GM19193 (cell line): ENCODE measurements at regions not wholly inside any gene's neighbourhood (a gene's known extent, or its start where the extent isn't known, plus 50 kb on each side); places are given as distances from the start of the nearest gene placed in this dataset.

Experiments used
- POLR2A ChIP-seq: IDR thresholded peaks from 4 replicates; pipeline ENCODE4 v1.6.1; 2011; ENCODE audit not compliant: insufficient read depth, insufficient read length; ENCODE audit errors: extremely low read depth

DNA sequence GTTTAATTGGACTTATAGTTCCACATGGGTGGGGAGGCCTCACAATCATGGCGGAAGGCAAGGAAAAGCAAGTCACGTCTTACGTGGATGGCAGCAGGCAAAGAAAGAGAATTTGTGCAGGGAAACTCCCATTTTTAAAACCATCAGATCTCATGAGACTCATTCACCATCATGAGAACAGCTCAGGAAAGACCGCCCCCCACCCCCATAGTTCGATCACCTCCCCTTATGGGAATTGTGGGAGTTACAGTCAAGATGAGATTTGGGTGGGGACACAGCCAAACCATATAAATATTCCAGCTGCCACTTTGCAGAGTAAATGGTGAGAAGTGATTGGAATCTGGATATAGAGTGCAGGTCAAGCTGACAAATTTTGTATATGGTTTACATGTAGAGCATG, 187.4 kb downstream of the ARL4C start:
- no peak for TF ChIP-seq POLR2A

DNA sequence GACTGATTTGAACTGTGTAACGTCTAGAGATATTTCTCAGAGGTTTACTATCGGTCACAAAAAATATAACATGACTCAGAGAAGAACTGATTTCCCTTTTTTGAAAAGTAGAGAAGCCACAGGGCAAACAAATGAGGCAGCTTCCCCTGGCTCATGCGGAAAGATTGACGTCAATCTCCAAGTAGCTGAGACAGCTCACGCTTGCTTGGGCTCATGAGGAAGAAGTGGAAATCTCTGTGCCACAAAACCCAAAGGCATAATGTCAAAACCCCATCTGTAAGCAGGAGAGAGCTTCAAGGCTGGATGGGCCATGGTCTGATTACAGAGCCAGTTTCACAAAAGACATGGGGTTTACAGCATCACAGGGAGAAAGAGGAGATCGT, 188.1 kb downstream of the ARL4C start:
- TF ChIP-seq POLR2A, result no peak

DNA sequence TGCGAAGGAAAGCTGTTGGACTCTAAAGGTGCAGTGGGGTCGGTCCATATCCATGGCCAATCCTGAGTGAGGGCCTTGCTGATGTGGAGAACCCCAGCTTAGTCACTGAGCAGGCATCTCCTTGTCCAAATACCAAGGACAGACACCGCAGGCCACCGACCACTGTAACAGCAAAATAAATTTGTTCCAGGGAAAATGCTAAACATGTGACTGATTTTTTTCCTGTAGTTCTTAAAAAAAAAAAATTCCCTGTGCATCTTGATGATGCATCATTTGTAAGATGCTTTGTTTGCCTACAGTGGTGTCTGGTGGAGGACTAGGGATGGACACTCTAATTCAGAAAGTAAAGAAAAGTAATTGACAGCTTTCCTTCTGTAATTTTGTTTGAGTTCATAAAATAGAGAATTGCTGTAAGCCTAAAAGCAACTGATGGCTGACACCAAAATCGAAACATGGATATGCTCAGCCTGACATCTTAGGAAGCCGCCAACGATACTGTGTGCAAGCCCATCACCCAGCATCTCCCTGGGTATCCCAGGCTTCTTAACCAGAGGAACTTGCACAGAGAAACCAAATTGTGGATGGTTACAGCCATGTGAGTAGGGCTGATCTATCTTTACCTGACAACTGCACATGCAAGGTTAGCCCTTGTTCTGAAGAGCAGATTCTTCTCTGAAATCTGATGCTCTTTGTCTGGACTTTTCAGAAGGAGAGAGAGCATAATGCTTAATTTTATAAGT, 188.6 kb downstream of the ARL4C start:
- no peak for TF ChIP-seq POLR2A

GRCh38 chr2:234307322-234307961, 189.4 kb downstream of the ARL4C start:
- TF ChIP-seq POLR2A, result no peak

GRCh38 chr2:234306426-234307173, 190.3 kb downstream of the ARL4C start:
- TF ChIP-seq POLR2A, result no peak

- no peak for TF ChIP-seq POLR2A
Measured at GRCh38 chr2:234305846-234306245, 191.0 kb downstream of the ARL4C start.

DNA sequence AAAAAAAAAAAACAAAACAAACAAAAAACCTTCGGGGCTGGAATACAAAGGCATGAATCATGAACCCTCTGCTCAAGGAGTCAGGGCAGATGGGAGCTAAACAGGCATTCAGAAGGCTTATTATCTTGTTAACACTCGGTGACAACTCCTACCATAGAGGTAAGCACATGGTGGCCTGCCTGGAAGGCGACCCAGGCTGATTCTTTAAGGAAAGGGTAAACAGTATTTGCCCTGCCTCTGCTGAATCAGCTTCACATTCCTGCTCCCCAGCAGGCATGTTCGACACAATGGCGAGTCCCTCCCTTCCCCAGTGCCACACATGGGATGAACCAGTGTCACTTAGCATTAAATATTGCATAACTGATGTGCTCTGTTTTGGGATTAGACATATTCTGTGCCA, 191.9 kb downstream of the ARL4C start:
- TF ChIP-seq POLR2A, result no peak

GRCh38 chr2:234302664-234302991, 194.3 kb downstream of the ARL4C start:
- TF ChIP-seq POLR2A, result no peak

- no peak for TF ChIP-seq POLR2A
Measured at GRCh38 chr2:234300932-234301823, 195.7 kb downstream of the ARL4C start.

DNA sequence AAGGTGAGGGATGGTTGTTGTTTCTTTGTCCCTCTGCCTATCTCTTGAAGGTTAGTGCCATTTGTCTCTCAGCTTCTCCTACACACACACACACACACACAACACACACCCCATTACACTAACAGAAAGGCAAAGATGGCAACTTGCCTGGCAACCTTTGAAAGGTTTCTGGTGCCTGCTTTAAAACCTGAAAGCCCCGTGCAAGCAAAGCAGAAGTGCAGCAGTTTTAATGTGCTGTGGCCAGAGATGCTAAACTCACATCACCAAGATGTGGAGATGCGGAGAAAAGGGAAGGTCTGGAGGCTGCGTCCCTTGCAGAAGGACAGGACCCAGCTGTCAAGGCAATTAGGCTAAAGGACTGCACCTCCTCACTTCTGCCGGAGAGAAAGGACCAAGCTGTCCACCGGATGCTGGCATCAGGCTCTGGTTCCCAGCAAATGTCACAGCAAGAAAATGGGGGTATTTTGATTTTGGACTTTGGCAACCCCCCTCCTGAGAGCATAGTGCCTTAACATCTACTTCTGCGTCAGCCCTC, 196.4 kb downstream of the ARL4C start:
- no peak for TF ChIP-seq POLR2A

DNA sequence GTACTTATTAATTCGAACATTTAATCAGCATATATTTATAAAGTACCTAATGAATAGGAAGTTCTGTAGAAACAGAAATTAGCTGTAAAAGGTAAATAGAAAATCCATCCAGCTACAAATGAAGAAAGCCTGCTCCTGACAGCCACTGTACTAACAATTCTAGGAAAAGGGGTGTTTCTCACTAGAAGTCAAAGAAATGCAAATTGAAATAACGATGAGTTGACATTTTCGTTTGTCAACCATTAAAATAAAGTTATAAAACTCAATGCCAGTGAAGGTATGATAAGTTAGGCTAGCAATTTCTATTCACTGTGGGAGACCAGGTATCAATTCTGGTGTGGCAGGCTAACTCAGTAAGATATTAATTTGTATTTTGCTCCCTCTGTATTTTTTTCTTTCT, 198.0 kb downstream of the ARL4C start:
- TF ChIP-seq POLR2A, result no peak

- no peak for TF ChIP-seq POLR2A
Measured at GRCh38 chr2:234296991-234297390, 199.9 kb downstream of the ARL4C start.

- TF ChIP-seq POLR2A, result no peak
Measured at GRCh38 chr2:234293973-234294372, 202.9 kb downstream of the ARL4C start.

- TF ChIP-seq POLR2A, result no peak
Measured at GRCh38 chr2:234292962-234293243, 204.0 kb downstream of the ARL4C start.
